ENCODE measurements at regions not wholly inside any gene's neighbourhood (a gene's known extent, or its start where the extent isn't known, plus 50 kb on each side); places are given as distances from the start of the nearest gene placed in this dataset.

- Histone ChIP-seq H3K4me3 (no peak overlapping the region), H3K9me3 (no peaks in the 10 kb centered on the region), H3K27ac (no peak overlapping the region), H3K27me3 (no peaks in the 10 kb centered on the region), H3K4me1 (no peaks in the 10 kb centered on the region), H3K36me3 (no peaks in the 10 kb centered on the region)
- ATAC-seq (no peak), DNase-seq (no peak)
- 82 to 86% methylated on average over 2 of the region's 2 CpGs for WGBS, 2 donors
- intact Hi-C loops (cut with DNase I) = no loop called here
- no peak for TF ChIP-seq CTCF (IDR thresholded peaks at IDR 0.05)
Observed at GRCh38 chr13:70817576-70817975, 709.3 kb upstream of the KLHL1 start.

DNA sequence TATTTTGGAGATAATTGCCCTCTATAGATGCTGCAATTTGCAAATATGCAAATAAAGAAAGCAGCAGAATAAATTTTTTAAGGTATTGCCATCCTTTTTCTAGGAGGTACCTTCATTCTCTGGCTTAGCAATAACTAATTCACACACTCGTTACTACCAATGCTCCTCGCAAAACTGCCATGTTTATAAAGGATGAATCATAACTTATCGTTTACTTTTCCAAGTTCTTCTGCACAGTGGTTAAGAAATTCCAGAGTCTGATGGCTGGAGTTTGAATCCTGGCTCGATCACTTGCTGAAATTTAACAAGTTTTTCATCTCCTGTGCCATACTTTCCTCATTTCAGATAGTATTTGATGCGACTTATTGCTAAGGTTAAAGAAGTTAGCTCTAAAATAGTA lies 708.6 kb upstream of the KLHL1 start:
- H3K9me3 ChIP-seq = no peaks in the 10 kb centered on the region
- no peaks in the 10 kb centered on the region for H3K27me3 ChIP-seq
- WGBS, 2 donors = 86 to 93% methylated on average over 5 of the region's 5 CpGs
- intact Hi-C loops (cut with DNase I) = no loop called here
- H3K36me3 ChIP-seq = no peaks in the 10 kb centered on the region
- H3K27ac ChIP-seq = no peak overlapping the region
- no peak overlapping the region for H3K4me3 ChIP-seq
- DNase-seq = no peak
- no peak for ATAC-seq
- no peak for TF ChIP-seq CTCF (IDR thresholded peaks at IDR 0.05)
- no peaks in the 10 kb centered on the region for H3K4me1 ChIP-seq

DNA sequence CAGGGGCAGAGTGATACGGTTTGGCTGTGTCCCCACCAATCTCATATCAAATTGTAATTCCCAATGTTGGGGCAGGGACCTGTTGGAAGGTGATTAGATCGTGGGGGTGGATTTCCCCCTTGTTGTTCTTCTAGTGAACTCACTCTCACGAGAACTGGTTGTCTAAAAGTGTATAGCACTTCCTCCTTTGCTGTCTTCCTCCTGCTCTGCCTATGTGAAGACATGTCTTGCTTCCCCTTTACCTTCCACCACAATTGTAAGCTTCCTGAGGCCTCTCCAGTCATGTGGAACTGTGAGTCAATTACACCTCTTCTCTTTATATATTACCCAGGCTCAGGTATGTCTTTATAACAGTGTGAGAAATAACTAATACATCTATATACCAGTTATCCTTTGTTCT lies 706.4 kb upstream of the KLHL1 start:
- no peak overlapping the region for H3K4me3 ChIP-seq
- no peak for DNase-seq
- no peaks in the 10 kb centered on the region for H3K36me3 ChIP-seq
- H3K4me1 ChIP-seq = no peaks in the 10 kb centered on the region
- WGBS, 2 donors = 68 to 72% methylated on average over 3 of the region's 3 CpGs
- H3K27me3 ChIP-seq = no peaks in the 10 kb centered on the region
- TF ChIP-seq CTCF (IDR thresholded peaks at IDR 0.05) = no peak
- ATAC-seq = no peak
- H3K9me3 ChIP-seq = no peaks in the 10 kb centered on the region
- intact Hi-C loops (cut with DNase I) = no loop called here
- no peak overlapping the region for H3K27ac ChIP-seq

DNA sequence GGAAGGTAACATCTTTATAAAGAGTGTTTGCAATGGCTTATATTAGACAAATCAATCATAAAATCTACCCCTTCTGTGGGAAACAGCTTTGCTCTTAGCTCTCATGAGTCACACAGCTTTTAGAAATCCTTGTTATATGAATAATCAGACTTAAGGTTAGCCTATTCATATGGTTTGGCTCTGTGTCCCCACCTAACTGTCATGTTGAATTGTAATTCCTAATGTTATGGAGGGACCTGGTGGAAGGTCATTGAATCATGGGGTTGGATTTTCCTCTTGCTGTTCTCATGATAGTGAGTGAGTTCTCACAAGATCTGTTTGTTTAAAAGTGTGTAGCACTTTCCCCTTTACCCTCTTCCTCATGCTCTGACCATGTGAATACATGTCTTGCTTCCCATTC lies 704.2 kb upstream of the KLHL1 start:
- intact Hi-C loops (cut with DNase I) = no loop called here
- Histone ChIP-seq H3K9me3 (no peaks in the 10 kb centered on the region), H3K27ac (no peak overlapping the region), H3K4me1 (no peaks in the 10 kb centered on the region), H3K36me3 (no peaks in the 10 kb centered on the region), H3K27me3 (no peaks in the 10 kb centered on the region), H3K4me3 (no peak overlapping the region)
- TF ChIP-seq CTCF (IDR thresholded peaks at IDR 0.05) = no peak
- ATAC-seq (no peak), DNase-seq (no peak)

DNA sequence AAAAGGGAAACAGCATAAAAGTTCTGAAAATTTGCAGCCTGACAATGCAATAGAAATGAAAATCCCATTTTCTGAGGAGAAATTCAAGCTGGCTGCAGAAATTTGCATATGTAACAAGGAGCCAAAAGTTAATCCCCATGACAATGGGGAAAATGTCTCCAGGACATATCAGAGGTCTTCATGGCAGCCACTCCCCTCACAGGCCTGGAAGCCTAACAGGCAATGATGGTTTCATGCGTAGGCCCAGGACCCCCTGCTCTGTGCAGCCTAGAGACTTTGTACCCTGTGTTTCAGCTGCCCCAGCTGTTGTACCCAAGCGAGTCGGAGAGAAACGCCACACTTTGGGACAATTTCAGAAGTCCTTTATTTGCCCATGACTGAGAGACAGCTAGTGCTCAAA lies 701.3 kb upstream of the KLHL1 start:
- no peak for TF ChIP-seq CTCF (IDR thresholded peaks at IDR 0.05)
- Histone ChIP-seq H3K4me1 (no peaks in the 10 kb centered on the region), H3K27ac (no peak overlapping the region), H3K4me3 (no peak overlapping the region), H3K9me3 (no peaks in the 10 kb centered on the region), H3K27me3 (no peaks in the 10 kb centered on the region), H3K36me3 (no peaks in the 10 kb centered on the region)
- ATAC-seq (no peak), DNase-seq (no peak)
- 87 to 89% methylated on average over 4 of the region's 4 CpGs for whole genome bisulfite sequencing, 2 donors
- intact Hi-C loops (cut with DNase I) = no loop called here
